ENCODE measurements at regions not wholly inside any gene's neighbourhood (a gene's known extent, or its start where the extent isn't known, plus 50 kb on each side); places are given as distances from the start of the nearest gene placed in this dataset.
"Not testable (repeated sequence)": the region's sequence is repeated elsewhere in the genome, so short reads cannot be mapped to it uniquely, and the experiment has no call there.

DNA sequence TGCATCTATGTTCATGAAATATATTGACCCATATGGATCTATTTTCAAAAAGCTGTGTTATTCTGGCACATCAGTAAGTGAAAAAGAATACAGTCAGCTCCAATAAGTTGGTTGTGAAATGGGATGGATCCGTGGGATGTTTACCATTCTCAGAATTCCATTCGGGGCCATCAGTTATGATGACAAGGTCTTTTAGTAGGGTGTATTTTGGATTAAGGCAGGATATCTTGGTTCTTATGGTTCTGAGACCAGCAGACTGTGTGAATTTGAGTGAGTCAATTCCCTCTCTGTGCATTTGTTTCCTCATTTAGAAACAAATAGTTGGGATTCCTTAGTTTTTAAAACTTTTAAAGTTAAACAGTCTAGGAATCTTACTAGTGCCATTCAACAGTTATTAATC, 287.4 kb downstream of the CD109 start:
- TF ChIP-seq, protein P1, sequence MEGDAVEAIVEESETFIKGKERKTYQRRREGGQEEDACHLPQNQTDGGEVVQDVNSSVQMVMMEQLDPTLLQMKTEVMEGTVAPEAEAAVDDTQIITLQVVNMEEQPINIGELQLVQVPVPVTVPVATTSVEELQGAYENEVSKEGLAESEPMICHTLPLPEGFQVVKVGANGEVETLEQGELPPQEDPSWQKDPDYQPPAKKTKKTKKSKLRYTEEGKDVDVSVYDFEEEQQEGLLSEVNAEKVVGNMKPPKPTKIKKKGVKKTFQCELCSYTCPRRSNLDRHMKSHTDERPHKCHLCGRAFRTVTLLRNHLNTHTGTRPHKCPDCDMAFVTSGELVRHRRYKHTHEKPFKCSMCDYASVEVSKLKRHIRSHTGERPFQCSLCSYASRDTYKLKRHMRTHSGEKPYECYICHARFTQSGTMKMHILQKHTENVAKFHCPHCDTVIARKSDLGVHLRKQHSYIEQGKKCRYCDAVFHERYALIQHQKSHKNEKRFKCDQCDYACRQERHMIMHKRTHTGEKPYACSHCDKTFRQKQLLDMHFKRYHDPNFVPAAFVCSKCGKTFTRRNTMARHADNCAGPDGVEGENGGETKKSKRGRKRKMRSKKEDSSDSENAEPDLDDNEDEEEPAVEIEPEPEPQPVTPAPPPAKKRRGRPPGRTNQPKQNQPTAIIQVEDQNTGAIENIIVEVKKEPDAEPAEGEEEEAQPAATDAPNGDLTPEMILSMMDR (IDR thresholded peaks at IDR 0.05; ENCODE audit: low read depth, low read length): no peak
- no peak overlapping the region for H3K4me3 ChIP-seq (replicated peaks in 1 of 2; ENCODE audit: low read depth in 2 of 2, low read length in 2 of 2)
- peak in 1 of 2 donors; percentile 43 for DNase-seq (ENCODE audit: low read depth in 2 of 2)

GRCh38 chr6:73980096-73980495, 284.1 kb downstream of the CD109 start:
- TF ChIP-seq, protein P1 (IDR thresholded peaks at IDR 0.05; ENCODE audit: low read depth, low read length): no peak
- no peak for DNase-seq (ENCODE audit: low read depth in 2 of 2)
- no peak overlapping the region for H3K4me3 ChIP-seq (replicated peaks in 1 of 2; ENCODE audit: low read depth in 2 of 2, low read length in 2 of 2)

DNA sequence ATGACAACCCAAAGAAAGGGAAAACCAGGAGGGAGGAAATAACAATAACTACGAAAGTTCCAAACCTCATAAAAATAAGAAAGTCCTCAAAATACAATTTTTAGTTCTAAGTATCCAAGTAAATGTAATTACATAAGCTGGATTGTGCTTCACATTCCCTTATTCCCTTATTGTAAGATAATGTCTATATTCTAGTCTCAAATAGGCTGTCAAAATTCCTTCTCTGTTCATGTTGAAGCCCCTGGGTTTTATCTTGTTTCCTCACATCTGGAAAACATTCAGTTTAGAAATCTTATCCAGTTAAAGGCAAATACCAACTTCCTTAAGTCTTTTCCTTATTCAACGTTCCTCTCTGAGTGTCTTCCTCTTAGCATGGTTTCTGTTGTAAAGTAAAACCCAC, 282.3 kb downstream of the CD109 start:
- TF ChIP-seq, protein P1 (IDR thresholded peaks at IDR 0.05; ENCODE audit: low read depth, low read length): no peak
- DNase-seq (ENCODE audit: low read depth in 2 of 2): no peak
- H3K4me3 ChIP-seq (replicated peaks in 1 of 2; ENCODE audit: low read depth in 2 of 2, low read length in 2 of 2): no peak overlapping the region

- DNase-seq (ENCODE audit: low read depth in 2 of 2): not testable (repeated sequence)
Observed at GRCh38 chr6:73972518-73972917, 276.5 kb downstream of the CD109 start.

DNA sequence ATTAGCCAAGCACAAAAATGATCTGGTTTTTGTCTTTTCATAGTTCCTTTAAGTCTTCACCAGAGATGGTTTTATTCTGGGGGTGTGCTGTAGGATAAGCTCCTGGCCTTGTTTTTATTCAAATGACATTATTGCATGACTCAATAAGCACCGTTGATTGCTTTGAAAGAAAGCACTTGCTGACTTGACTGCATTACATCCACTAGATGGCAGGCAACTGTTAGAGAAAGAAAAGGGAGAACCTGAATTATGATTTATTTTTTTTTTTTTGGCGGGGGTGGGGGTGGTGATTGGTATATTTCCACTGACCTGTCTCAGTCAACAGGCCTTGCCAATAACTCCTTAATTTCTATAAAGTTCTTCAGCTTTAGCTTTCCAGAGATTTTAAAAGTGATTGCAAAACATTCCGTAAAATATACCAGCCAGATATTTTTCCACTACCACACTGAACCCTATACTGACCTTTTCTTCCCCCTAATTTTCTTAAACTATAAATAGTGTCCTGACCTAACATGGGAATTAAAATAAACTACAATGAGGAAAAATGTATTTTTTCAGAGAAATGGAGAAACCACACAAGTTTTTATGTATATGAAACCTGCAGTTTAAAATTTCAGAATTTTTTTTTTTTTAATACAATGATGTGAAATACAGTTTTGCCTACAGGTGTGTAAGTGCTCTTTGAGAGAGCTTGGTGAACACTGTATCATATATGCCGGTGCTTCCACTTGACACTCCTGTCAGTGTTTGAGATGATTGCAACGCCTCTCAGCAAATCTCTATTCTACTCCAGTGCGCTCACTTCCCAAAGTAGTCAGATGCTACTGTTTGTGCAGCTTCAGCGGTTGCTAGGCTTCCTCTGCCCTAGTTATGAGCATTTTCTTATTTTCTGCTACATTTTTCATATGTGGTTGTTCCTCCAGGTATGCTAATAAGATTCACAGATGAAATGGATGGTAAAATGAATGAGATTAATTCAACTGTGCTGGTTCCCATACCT, 274.3 kb downstream of the CD109 start:
- TF ChIP-seq, protein P1 (IDR thresholded peaks at IDR 0.05; ENCODE audit: low read depth, low read length): peak; percentile 70
- H3K4me3 ChIP-seq (replicated peaks in 1 of 2; ENCODE audit: low read depth in 2 of 2, low read length in 2 of 2): no peak overlapping the region
- peak; percentile 73 to 76 for DNase-seq (ENCODE audit: low read depth in 2 of 2)

More at GRCh38 chr6:73972518-73972917, 276.5 kb downstream of the CD109 start:
- H3K4me3 ChIP-seq (replicated peaks in 1 of 2; ENCODE audit: low read depth in 2 of 2, low read length in 2 of 2): not testable (repeated sequence)

DNA sequence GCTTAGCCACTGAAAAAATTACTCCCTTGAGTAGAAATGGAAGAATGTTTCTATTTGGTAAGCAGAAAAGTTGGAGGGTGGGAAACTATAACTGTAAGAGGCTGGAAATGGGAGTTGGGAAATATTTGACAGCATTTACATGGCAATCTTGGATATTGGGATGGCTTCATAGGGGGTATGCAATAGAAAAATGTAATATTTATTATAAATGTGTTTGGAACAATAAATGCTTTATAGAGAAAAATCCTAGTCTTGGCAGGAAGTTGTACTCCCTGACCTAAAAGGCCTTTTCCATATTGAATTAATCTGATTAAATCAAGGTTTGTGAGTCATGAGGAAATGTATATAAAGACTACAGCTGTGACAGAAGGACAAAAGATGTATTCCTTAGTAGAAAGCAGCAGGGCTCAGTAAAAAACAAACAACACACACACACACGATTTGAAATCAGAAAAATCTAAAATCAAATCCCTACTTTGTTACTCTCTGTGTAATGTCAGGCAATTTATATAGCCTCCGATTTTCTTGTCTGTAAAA, 272.3 kb downstream of the CD109 start:
- TF ChIP-seq, protein P1 (IDR thresholded peaks at IDR 0.05; ENCODE audit: low read depth, low read length): no peak
- H3K4me3 ChIP-seq (replicated peaks in 1 of 2; ENCODE audit: low read depth in 2 of 2, low read length in 2 of 2): no peak overlapping the region
- DNase-seq (ENCODE audit: low read depth in 2 of 2): no peak

DNA sequence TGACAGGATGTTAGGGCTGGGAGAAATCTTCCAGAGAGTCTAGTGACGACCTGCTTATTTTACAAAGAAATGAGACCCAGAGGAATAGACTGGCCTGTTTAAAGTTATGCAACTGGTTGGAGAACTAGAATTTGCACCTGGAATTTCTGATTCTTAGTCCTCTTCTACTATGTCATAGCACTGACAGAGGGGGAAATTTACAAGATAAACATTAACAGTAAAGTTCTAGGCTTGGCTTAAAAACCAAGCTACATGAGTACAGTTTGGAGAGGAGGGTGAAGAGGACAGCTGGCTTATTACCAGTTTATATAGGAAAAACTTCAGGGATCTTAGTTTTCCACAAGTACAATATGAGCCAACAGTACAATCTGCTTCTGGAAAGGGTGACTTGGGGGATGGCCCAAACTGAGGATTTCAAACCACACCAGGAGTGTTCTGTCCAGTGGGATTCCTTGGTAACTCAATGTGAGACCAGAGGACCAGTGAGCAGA, 269.6 kb downstream of the CD109 start:
- TF ChIP-seq, protein P1 (IDR thresholded peaks at IDR 0.05; ENCODE audit: low read depth, low read length): no peak
- no peak overlapping the region for H3K4me3 ChIP-seq (replicated peaks in 1 of 2; ENCODE audit: low read depth in 2 of 2, low read length in 2 of 2)
- no peak for DNase-seq (ENCODE audit: low read depth in 2 of 2)
